Sciatic nerve (tissue), 2 donors: ENCODE measurements at regions not wholly inside any gene's neighbourhood (a gene's known extent, or its start where the extent isn't known, plus 50 kb on each side); places are given as distances from the start of the nearest gene placed in this dataset.
"Not testable (repeated sequence)": the region's sequence is repeated elsewhere in the genome, so short reads cannot be mapped to it uniquely, and the experiment has no call there.

Source experiments
- ATAC-seq: fragments of 200-7000 bp; cut with Tn5 transposase; one replicate; pipeline ENCODE4 v1.9.1; 2020; ENCODE audit warnings: mild to moderate bottlenecking, moderate library complexity
- DNase-seq: peaks from one replicate; pipeline ENCODE4 v3.0.0-alpha.2; 2020; ENCODE audit warnings: low spot score
- intact Hi-C: fragments of 100-400 bp; cut with DNase I; formaldehyde crosslinking; loops from one replicate; pipeline ENCODE4 v1.14.2; 2022
- donor health status: DM: no; HTN: no; CAD: no.
- donor health status: DM: no; HTN: no; CAD: no.

DNA sequence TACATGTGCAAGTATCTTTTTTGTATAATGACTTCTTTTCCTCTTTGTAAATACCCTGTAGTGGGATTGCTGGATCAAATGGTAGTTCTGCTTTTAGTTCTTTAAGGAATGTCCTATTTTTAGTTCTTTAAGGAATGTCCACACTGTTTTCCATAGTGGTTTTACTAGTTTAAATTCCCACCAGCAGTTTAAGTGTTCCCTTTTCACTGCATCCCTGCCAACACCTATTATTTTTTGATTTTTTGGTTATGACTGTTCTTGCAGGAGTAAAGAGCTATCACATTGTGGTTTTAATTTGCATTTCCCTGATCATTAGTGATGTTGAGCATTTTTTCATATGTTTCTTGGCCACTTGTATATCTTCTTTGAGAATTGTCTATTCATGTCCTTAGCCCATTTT lies 164.4 kb downstream of the RND3 start:
- DNase-seq, ATAC-seq, intact Hi-C loops: not testable (repeated sequence)

DNA sequence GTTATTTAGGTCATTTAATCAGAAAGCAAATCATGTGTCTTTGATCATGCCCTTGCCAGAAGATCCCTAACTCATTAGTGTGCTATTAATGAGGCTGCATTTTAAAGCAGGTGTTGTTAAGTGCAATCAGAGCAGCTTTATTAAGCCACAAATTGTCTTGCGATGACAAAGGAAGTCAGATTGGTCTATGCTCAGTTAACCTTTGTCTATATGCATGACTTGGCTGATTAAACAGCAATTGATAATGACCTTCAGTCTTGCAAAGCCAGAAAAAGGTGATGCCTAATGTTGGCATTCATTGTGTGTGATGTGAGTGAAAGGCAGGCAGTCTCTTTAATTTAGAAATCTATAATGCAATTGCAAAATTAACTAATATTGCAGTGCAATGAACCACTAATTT lies 166.9 kb downstream of the RND3 start:
- no peak for DNase-seq
- ATAC-seq, result no peak
- intact Hi-C loops, result no loop called here

DNA sequence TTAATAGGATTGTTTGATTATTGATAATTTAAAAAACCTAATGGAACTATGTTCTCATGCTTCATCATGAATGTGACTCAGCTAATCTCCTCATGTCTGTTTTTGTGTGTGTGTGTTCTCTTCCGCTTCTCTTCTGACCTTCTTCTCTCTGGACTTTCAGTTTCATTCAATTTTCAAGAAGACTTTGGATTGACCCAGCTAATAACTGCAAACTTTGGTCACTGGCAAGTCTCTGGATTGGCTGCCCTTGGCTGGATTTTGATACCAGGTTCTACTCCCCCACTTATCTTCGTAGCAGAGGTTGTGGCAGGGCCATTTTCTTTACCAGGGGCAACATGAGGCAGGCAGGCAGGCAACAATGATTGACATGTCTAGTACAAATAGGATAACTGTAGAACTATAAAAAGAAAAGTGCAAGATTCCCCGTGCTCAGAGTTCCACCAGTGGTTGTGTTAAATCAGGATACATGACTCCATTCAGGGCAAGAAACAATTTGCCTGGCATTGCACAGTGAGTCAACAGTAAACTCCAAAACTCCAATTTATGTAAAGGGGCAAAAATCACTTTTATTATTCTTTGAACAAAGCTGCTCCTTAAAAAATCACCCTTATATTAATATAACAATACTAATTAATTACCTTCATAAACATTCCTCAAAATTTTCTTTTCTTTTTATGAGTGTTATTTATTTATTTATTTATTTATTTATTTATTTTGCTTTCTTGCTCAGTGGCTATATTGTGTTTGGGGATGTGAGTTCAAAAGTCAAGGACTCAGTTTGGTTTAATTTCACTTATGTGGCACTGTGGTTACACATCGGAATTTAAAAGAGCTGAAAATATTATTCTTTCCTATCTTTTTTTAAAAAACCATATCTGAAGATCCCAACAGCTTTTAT lies 167.6 kb downstream of the RND3 start:
- no peak for ATAC-seq
- intact Hi-C loops, result no loop called here
- no peak for DNase-seq

DNA sequence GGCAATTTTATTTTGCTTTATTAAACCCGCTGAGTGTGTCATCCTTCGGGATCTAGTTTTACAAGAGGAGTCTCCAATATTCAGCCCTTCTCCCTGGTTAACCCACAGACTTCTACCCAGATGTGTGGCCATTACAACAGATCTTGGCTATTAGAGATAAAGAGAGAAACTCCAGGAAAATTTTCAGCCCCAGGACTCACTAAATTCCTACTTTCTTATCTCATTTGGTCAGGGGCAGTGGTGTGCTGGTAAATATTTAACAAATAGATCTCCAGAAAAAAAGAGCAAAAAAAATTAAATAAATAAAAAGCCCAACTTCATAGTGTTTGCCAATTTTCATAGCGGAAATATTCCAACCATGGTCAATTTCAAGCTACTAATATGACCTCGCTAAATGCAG lies 168.4 kb downstream of the RND3 start:
- intact Hi-C loops, result no loop called here
- ATAC-seq, result no peak
- DNase-seq, result no peak

DNA sequence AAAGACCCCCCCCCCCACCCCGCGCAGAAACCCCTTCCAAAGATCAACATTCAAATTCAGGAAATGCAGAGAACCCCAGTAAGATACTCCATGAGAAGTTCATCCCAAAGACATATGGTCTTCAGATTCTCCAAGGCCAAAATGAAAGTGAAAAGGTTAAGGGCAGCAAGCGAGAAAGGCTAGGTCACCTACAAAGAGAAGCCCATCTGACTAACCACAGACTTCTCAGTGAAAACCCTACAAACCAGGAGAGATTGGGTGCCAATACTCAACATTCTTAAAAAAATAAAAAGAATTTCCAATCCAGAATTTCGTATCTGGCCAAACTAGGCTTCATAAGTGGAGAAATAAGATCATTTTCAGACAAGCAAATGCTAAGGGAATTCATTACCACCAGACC lies 175.2 kb downstream of the RND3 start:
- intact Hi-C loops, result no loop called here
- ATAC-seq (no peak), DNase-seq (no peak)

DNA sequence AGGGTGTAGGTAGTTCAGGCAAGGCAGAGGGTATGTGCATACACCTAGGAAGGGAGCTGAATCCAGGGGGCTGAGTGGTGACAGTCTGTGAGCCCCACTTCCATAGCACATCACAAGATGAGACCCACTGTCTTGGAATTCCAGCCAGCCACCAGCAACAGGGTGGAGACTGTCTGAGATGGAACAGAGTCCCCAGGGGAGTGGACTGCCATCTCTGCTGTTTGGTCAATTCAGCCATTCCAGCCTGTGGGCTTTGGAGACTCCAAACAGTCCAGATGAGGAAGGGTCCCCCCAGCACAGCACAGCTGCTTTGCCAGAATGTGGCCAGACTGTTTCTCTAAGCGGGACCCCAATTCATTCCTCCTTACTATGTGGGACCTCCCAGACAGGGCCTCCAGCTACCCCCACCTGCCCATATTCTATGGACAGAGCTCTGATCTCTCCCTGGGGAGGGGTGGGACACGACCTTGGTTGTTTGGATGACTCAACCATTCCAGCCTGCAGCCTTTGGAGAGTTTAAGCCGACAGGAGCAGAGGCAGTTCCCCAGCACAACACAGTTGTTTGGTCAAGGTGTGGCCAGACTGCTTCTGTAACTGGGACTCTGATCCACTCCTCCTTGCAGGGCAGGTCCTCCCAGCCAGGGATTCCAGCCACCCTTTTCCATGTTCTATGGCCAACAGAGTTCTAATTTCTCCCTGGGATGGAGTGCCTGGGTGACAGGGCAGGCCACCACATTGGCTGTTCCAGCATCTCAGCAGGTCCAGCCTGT lies 178.0 kb downstream of the RND3 start:
- ATAC-seq, result peak; percentile 26

DNA sequence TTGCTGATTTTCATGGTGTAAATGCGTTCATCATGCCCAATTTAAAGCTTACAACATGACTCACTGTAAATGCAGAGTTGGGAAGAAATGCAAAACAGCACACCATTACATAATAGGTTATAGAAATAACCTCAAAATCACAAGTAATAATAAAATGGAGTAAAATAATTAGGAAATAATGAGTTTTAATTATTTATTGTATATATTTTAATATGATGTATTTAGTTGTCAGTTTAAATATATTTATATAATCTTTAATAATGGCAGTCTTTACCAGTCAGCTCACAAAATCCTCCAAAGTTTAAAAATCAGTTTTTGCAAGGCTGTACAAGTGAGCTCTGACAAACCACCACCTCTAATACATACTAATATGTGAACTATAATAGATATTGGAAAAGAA lies 180.2 kb downstream of the RND3 start:
- intact Hi-C loops, result no loop called here
- ATAC-seq, result no peak

More for the DNA sequence above, 178.0 kb downstream of the RND3 start:
- DNase-seq, result no peak
- intact Hi-C loops, result no loop called here

DNA sequence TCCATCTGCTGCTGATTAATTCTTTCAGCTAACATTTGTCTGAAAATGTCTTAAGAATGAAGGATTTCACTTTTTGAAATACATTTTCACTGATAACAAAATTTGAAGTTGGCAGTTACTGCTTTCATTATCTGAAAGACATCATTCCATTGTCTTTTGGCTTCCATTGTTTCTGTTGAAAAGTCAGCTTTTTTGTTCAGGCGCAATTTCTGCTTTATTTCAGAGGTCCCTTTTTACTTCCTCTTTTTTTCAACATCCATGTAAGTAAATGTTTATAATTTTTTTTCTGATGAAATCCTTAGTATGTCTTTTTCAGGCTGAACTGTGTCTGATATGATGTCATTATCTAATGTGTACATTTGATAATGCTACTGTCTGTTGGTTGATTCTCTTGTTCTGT lies 184.2 kb downstream of the RND3 start:
- DNase-seq (no peak), ATAC-seq (no peak)
- intact Hi-C loops, result no loop called here

More for the DNA sequence above, 180.2 kb downstream of the RND3 start:
- no peak for DNase-seq

DNA sequence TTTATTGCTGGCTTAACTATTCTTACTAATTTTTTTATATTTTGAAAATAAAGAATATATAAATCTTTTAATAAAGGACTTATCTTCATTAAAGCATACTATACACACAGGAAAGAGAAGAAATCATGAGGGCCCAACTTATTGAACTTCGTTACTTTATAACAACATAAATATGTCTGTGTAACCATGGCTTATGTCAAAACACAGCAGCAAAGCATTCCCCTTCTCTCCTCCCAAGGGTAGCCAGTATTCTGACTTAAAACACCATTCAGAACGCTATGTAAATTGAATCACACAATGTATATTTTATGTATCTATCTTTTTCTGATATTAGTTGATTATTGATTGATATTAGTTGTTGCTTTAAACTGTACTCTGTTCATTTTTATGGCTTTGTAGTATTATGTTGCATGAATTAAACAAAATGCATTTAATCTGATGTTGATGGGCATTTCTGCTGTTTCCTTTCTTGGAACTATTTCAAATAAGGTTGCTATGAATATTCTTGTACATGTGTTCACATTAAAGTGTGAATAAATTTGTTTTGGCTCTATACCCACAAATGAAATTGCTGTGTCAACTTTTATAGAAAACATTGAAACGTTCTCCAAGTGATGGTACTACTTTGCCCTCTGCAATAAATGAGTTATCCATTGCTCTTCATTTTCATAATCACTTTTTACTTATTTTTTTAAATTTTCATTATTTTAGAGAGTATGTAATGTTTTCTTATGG lies 188.7 kb downstream of the RND3 start:
- ATAC-seq (no peak), DNase-seq (no peak)
- intact Hi-C loops, result no loop called here

DNA sequence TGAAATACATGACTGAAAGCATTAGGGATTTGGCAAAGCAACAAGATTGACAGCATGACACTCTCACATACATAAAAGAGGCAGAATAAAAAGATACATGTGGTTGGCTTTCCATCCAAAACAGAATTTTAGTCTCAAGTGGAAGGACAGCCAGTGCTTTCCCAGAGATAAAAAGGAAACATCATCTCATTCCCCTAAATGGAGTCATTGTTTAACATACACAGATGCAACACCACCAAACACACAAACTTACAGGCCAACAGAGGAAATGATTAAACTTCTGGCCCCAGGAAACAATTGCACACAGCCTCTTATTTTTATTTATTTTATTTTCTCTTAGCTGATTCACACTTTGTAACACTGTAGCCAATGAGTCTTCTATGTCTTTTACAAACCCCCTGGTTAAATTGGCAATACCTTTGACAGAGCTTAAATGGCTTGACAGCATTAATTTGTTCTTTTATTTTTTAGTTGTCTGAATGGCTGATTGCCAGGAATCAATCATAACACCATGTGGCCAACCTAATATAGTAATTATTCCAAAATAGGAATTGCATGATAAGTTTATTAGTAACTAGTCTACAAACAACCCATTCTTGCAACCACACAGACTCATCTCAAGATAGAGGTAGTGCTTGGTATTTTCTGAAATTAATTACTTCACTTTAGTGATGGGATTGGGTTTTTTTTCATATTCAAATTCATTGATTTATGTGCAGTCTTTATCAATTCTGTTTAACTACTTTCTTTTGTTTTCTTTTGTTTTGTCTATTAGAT lies 190.5 kb downstream of the RND3 start:
- ATAC-seq, result peak; percentile 72

DNA sequence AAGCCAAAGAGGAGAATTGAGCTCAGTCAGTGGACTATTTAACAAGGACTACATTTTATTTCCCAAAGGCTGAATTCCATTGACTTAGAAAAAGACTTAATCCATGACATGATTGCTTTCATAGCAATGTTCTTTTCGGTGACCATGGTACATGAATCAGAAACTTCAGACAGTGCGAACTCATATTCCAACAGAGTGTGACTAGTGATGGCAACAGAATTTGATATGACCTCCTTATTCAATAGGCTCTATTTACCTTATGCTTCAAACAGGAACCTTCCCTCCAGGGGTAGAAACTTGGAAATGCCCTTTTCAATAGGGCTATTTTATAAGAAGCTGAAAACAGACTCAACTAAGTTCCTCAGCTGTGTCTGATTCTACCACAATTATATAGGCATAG lies 191.9 kb downstream of the RND3 start:
- no peak for ATAC-seq
- DNase-seq, result no peak
- intact Hi-C loops, result no loop called here

More for the DNA sequence above, 190.5 kb downstream of the RND3 start:
- DNase-seq, result no peak
- intact Hi-C loops, result no loop called here

DNA sequence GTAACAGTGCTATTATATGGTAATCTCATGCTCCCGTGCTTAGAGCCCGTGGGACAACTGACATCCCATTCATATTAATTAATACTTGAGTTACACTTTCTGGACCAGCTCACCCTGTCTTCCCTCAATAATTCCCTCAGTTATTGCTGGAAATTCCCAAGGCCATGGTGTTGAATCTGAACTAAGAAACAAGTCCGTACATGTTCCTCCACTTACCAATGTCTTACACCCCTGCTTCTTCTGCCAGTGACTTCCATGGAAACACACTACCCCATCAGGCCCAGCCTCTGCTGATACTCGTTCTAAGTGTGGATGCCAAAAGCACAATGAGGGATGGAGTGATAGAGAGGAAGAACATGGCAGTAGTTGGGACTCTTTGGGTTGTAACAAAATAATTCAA lies 193.7 kb downstream of the RND3 start:
- intact Hi-C loops, result no loop called here
- ATAC-seq, result no peak
- no peak for DNase-seq

DNA sequence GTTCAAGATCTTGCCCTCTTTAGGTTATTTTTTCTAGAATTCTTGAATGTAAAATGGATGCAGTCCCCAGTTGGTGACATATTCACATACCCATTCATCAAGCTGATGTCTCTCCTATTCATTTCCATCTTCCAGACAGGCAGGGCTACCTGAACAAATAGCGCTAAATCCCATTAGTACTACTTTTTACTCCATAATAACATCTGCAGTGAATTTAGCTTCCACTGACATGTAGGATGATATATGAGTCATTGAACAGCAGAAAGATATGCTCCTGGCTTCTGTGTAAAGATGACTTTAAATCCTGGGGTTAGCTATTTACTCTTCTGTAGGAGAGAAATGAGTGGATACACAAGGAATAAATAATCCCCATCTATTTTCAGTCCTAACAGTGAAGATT lies 194.7 kb downstream of the RND3 start:
- ATAC-seq (no peak), DNase-seq (no peak)
- intact Hi-C loops, result no loop called here

DNA sequence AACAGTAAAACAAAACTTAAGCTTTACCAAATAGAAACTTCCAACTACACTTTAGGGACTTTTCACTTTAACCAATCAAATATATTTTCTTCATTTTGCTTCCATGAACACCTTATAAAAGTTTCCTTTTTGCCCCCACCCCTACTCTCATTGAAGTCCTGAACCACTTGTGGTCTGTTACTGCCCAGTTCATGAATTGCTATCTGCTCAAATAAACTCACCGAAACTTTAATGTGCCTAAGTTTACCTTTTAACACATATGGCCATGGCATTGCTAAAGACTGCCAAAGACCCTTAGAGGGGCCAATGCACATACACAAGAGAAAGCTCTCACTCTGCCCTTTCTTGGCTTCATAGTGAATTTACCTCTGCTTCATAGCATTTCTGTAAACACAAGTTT lies 195.3 kb downstream of the RND3 start:
- ATAC-seq (no peak), DNase-seq (no peak)
- intact Hi-C loops, result no loop called here

DNA sequence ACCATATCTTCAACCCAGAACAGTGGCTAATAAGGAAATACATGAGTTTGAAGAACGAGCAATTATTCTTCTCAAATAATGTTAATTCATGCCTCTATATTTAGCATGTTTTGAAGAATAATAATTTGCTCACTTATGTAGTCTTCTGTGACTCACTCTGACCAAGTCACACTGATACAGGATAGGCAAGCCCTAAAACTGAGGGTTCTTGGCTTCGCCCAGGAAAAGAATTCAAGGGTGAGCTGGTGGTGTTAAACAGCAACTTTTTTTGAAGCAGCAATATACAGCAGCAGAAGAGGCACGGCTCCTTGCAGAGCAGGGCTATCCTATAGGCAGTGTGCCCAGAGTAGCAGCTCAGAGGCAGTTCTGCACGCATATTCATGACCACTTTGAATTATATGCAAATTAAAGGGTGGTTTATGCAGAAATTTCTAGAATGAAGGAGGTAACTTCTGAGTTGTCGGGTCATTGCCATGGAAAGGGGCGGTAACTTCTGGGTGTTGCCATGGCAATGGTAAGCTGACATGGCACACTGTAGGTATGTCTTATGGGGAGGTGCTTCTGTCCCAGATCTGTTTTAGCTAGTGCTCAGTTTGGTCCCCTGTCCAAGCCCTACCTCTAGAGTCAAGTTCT lies 200.6 kb downstream of the RND3 start:
- ATAC-seq (no peak), DNase-seq (no peak)
- intact Hi-C loops, result no loop called here

DNA sequence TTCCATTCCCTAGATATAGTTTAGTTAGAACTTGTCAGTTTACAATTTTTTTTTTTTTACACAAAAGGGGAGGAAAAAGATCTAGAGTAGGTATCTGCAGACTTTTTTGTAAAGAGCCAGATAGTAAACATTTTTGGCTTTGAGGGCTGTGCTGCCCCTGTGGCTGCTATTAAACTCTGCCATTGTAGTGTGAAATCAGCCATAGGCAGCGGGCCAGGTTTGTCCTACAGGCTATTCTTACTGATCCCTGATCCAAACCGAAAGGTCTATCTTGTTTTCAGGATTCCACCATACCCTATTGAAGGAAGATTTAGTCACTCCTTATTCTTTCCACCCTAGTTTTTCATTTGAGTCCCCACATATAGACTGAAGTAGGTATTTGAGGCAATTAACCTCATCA lies 203.4 kb downstream of the RND3 start:
- intact Hi-C loops, result no loop called here
- ATAC-seq (no peak), DNase-seq (no peak)

DNA sequence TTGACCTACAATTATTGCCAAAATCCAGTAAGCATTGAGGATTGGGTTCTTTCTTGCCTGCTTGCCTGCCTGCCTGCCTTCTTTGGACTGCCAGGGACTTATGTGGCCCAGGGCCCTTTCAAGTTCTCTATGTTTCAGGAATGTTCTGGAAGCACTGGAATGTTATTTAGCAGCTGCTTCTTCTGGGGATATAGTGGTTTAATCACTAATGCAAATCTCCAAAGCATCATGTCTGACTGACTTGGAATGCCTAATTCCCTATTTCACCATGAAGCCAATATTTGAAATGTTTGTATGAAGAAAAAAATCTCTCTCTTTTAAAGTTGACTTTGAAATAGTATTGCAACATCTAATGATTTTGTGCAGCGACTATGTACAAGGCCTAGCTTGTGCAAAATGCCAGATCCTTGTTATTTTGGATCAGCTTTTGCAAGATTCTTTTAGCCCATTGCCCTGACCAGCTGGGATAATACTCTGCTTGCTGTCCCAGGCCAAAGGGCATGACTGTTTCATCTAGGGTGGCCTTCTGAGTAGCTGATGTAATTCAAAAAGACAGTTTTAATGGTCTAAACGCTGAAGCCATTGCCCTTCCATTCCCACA lies 204.6 kb downstream of the RND3 start:
- ATAC-seq, result peak; percentile 89
- peak; percentile 62 for DNase-seq
- intact Hi-C loops, result no loop called here

DNA sequence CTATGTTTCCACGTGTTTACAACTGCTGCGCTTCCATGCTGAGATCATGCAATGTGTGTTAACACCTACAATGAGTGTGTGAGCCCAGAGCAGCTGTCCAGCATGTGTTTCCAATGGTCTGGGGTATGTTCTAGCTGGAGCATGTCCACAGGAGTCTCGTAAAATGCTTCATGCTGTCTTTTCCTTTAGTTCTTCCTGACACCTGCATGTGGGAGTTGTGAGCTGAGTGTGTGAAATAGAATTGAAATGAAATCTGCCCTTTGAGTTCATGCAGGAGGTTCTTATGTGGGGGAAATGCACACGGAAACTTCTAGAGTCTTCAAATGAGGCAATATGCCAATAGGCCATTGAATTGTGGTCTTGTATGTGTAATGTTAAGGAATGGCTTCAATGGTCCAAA lies 205.1 kb downstream of the RND3 start:
- intact Hi-C loops, result no loop called here
- ATAC-seq, result no peak
- DNase-seq, result no peak
